ENCODE measurements at regions not wholly inside any gene's neighbourhood (a gene's known extent, or its start where the extent isn't known, plus 50 kb on each side); places are given as distances from the start of the nearest gene placed in this dataset.

DNA sequence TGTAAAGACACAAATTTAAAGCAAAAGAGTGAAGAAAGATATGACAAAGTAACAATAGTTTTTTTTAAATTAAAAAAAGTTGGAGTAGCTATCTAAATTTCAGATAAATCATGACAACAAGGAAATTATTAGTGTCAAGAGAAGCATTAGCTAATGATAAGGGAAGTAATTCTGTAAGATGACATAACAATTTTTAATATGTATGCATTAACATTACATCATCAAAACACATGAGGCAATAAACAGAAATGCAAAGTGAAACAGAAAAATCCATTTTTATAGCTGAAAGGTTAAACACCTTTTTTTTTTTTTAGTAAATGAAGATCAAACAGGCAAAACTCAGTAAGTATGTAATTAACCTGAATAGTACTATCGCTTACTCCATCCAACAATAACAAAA lies 804.9 kb upstream of the PRR20A start (continued):
- TF ChIP-seq, protein P1, sequence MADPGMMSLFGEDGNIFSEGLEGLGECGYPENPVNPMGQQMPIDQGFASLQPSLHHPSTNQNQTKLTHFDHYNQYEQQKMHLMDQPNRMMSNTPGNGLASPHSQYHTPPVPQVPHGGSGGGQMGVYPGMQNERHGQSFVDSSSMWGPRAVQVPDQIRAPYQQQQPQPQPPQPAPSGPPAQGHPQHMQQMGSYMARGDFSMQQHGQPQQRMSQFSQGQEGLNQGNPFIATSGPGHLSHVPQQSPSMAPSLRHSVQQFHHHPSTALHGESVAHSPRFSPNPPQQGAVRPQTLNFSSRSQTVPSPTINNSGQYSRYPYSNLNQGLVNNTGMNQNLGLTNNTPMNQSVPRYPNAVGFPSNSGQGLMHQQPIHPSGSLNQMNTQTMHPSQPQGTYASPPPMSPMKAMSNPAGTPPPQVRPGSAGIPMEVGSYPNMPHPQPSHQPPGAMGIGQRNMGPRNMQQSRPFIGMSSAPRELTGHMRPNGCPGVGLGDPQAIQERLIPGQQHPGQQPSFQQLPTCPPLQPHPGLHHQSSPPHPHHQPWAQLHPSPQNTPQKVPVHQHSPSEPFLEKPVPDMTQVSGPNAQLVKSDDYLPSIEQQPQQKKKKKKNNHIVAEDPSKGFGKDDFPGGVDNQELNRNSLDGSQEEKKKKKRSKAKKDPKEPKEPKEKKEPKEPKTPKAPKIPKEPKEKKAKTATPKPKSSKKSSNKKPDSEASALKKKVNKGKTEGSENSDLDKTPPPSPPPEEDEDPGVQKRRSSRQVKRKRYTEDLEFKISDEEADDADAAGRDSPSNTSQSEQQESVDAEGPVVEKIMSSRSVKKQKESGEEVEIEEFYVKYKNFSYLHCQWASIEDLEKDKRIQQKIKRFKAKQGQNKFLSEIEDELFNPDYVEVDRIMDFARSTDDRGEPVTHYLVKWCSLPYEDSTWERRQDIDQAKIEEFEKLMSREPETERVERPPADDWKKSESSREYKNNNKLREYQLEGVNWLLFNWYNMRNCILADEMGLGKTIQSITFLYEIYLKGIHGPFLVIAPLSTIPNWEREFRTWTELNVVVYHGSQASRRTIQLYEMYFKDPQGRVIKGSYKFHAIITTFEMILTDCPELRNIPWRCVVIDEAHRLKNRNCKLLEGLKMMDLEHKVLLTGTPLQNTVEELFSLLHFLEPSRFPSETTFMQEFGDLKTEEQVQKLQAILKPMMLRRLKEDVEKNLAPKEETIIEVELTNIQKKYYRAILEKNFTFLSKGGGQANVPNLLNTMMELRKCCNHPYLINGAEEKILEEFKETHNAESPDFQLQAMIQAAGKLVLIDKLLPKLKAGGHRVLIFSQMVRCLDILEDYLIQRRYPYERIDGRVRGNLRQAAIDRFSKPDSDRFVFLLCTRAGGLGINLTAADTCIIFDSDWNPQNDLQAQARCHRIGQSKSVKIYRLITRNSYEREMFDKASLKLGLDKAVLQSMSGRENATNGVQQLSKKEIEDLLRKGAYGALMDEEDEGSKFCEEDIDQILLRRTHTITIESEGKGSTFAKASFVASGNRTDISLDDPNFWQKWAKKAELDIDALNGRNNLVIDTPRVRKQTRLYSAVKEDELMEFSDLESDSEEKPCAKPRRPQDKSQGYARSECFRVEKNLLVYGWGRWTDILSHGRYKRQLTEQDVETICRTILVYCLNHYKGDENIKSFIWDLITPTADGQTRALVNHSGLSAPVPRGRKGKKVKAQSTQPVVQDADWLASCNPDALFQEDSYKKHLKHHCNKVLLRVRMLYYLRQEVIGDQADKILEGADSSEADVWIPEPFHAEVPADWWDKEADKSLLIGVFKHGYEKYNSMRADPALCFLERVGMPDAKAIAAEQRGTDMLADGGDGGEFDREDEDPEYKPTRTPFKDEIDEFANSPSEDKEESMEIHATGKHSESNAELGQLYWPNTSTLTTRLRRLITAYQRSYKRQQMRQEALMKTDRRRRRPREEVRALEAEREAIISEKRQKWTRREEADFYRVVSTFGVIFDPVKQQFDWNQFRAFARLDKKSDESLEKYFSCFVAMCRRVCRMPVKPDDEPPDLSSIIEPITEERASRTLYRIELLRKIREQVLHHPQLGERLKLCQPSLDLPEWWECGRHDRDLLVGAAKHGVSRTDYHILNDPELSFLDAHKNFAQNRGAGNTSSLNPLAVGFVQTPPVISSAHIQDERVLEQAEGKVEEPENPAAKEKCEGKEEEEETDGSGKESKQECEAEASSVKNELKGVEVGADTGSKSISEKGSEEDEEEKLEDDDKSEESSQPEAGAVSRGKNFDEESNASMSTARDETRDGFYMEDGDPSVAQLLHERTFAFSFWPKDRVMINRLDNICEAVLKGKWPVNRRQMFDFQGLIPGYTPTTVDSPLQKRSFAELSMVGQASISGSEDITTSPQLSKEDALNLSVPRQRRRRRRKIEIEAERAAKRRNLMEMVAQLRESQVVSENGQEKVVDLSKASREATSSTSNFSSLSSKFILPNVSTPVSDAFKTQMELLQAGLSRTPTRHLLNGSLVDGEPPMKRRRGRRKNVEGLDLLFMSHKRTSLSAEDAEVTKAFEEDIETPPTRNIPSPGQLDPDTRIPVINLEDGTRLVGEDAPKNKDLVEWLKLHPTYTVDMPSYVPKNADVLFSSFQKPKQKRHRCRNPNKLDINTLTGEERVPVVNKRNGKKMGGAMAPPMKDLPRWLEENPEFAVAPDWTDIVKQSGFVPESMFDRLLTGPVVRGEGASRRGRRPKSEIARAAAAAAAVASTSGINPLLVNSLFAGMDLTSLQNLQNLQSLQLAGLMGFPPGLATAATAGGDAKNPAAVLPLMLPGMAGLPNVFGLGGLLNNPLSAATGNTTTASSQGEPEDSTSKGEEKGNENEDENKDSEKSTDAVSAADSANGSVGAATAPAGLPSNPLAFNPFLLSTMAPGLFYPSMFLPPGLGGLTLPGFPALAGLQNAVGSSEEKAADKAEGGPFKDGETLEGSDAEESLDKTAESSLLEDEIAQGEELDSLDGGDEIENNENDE (IDR thresholded peaks at IDR 0.05; ENCODE audit: insufficient replicate concordance, low read length): no peak
- TF ChIP-seq, protein P2, sequence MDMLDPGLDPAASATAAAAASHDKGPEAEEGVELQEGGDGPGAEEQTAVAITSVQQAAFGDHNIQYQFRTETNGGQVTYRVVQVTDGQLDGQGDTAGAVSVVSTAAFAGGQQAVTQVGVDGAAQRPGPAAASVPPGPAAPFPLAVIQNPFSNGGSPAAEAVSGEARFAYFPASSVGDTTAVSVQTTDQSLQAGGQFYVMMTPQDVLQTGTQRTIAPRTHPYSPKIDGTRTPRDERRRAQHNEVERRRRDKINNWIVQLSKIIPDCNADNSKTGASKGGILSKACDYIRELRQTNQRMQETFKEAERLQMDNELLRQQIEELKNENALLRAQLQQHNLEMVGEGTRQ (IDR thresholded peaks at IDR 0.05; ENCODE audit: low read length): no peak
- TF ChIP-seq GABPA (IDR thresholded peaks at IDR 0.05; ENCODE audit: borderline replicate concordance, insufficient read depth, low read length) (no peak), CBX8 (IDR thresholded peaks at IDR 0.05; ENCODE audit: borderline replicate concordance, low read depth, low read length) (no peak), TAF1 (IDR thresholded peaks at IDR 0.05; ENCODE audit: low read depth, low read length) (no peak), RXRA (IDR thresholded peaks at IDR 0.05; ENCODE audit: insufficient read depth, low read depth, low read length) (no peak)
- TF ChIP-seq, protein P3, sequence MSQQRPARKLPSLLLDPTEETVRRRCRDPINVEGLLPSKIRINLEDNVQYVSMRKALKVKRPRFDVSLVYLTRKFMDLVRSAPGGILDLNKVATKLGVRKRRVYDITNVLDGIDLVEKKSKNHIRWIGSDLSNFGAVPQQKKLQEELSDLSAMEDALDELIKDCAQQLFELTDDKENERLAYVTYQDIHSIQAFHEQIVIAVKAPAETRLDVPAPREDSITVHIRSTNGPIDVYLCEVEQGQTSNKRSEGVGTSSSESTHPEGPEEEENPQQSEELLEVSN (IDR thresholded peaks at IDR 0.05): no peak

Data from H1 (cell line).